Neutrophil (primary cell): ENCODE measurements at regions not wholly inside any gene's neighbourhood (a gene's known extent, or its start where the extent isn't known, plus 50 kb on each side); places are given as distances from the start of the nearest gene placed in this dataset.

Experiments
- H3K27ac ChIP-seq: fragments of 200-600 bp; sonication (generic); 2 replicates; pipeline ENCODE4 v1.5.1; 2016; ENCODE audit warnings: mild to moderate bottlenecking, moderate library complexity
- H3K27me3 ChIP-seq: fragments of 200-600 bp; sonication (generic); 2 replicates; pipeline ENCODE4 v1.6.0; 2016; ENCODE audit warnings: mild to moderate bottlenecking
- H3K36me3 ChIP-seq: fragments of 200-600 bp; sonication (generic); 2 replicates; pipeline ENCODE4 v1.5.1; 2017
- H3K4me1 ChIP-seq, 2 experiments: fragments of 200-600 bp in 1 of 2; sonication (generic) in 1 of 2; 1 replicate in 1 of 2; 2 replicates in 1 of 2; pipeline versions ENCODE4 v1.5.1 to v1.6.1; 2013 to 2016; ENCODE audit warnings: low read depth in 1 of 2, low read length in 1 of 2, mild to moderate bottlenecking in 1 of 2, moderate library complexity in 1 of 2; ENCODE audit not compliant: control insufficient read depth in 1 of 2, insufficient read depth in 1 of 2
- H3K4me3 ChIP-seq, 2 experiments: fragments of 200-600 bp in 1 of 2; sonication (generic) in 1 of 2; 1 replicate in 1 of 2; 2 replicates in 1 of 2; pipeline ENCODE4 v1.5.1; 2013 to 2016; ENCODE audit warnings: low read depth in 1 of 2, low read length in 1 of 2, mild to moderate bottlenecking in 1 of 2, moderate library complexity in 1 of 2
- H3K9me3 ChIP-seq: fragments of 200-600 bp; sonication (generic); 2 replicates; pipeline ENCODE4 v1.5.1; 2016
- CTCF ChIP-seq: fragments of 200-600 bp; sonication (generic); IDR thresholded peaks from 2 replicates; pipeline ENCODE4 v1.5.1; 2016; ENCODE audit warnings: antibody characterized with exemption

GRCh38 chr6:93057584-93057983 is 361.8 kb downstream of the EPHA7 start:
- no peak for TF ChIP-seq CTCF
- H3K4me1 ChIP-seq = no peaks in the 10 kb centered on the region
- H3K4me3 ChIP-seq = no peak overlapping the region
- no peak overlapping the region for H3K27ac ChIP-seq
- no peaks in the 10 kb centered on the region for H3K9me3 ChIP-seq
- H3K27me3 ChIP-seq = no peaks in the 10 kb centered on the region
- no peaks in the 10 kb centered on the region for H3K36me3 ChIP-seq

GRCh38 chr6:93048381-93048780 is 371.0 kb downstream of the EPHA7 start:
- Histone ChIP-seq H3K9me3 (no peaks in the 10 kb centered on the region), H3K27me3 (no peaks in the 10 kb centered on the region), H3K4me1 (no peaks in the 10 kb centered on the region), H3K4me3 (no peak overlapping the region), H3K36me3 (no peaks in the 10 kb centered on the region), H3K27ac (no peak overlapping the region)
- TF ChIP-seq CTCF = no peak

- Histone ChIP-seq H3K27me3 (no peaks in the 10 kb centered on the region), H3K27ac (no peak overlapping the region), H3K9me3 (no peaks in the 10 kb centered on the region), H3K36me3 (no peaks in the 10 kb centered on the region), H3K4me1 (no peaks in the 10 kb centered on the region), H3K4me3 (no peak overlapping the region)
- TF ChIP-seq CTCF = no peak
Measured at GRCh38 chr6:93047033-93047432, 372.3 kb downstream of the EPHA7 start.

- H3K27me3 ChIP-seq = no peaks in the 10 kb centered on the region
Measured at GRCh38 chr6:93045156-93045555, 374.2 kb downstream of the EPHA7 start.

GRCh38 chr6:93040375-93040774 is 379.0 kb downstream of the EPHA7 start:
- Histone ChIP-seq H3K4me1 (peaks cover 0 to 8% of the 10 kb centered on the region in 2 experiments), H3K9me3 (no peaks in the 10 kb centered on the region), H3K27me3 (no peaks in the 10 kb centered on the region), H3K4me3 (no peak overlapping the region), H3K27ac (no peak overlapping the region), H3K36me3 (no peaks in the 10 kb centered on the region)
- TF ChIP-seq CTCF = no peak

More at GRCh38 chr6:93045156-93045555, 374.2 kb downstream of the EPHA7 start:
- H3K9me3 ChIP-seq = no peaks in the 10 kb centered on the region
- H3K36me3 ChIP-seq = no peaks in the 10 kb centered on the region
- no peak overlapping the region for H3K4me3 ChIP-seq
- H3K27ac ChIP-seq = no peak overlapping the region
- no peak for TF ChIP-seq CTCF
- peaks cover 0 to 7% of the 10 kb centered on the region in 2 experiments for H3K4me1 ChIP-seq

- Histone ChIP-seq H3K27me3 (no peaks in the 10 kb centered on the region), H3K9me3 (no peaks in the 10 kb centered on the region), H3K36me3 (no peaks in the 10 kb centered on the region), H3K27ac (no peak overlapping the region), H3K4me3 (no peak overlapping the region), H3K4me1 (peaks cover 0 to 8% of the 10 kb centered on the region in 2 experiments)
- no peak for TF ChIP-seq CTCF
Measured at GRCh38 chr6:93036835-93037234, 382.5 kb downstream of the EPHA7 start.
